HepG2 (cell line): ENCODE measurements at regions not wholly inside any gene's neighbourhood (a gene's known extent, or its start where the extent isn't known, plus 50 kb on each side); places are given as distances from the start of the nearest gene placed in this dataset.

ENCODE experiments used
- CTCF ChIP-seq: sonication (generic); formaldehyde crosslinking; IDR thresholded peaks from 2 replicates; pipeline ENCODE4 v1.5.0; 2020; ENCODE audit warnings: mild to moderate bottlenecking, missing genetic modification reagents, moderate library complexity
- E2F1 ChIP-seq: sonication (generic); formaldehyde crosslinking; IDR thresholded peaks from 2 replicates; pipeline ENCODE4 v1.5.0; 2020; ENCODE audit warnings: missing genetic modification reagents
- MED1 ChIP-seq: sonication (generic); formaldehyde crosslinking; IDR thresholded peaks from 2 replicates; pipeline ENCODE4 v1.4.0; 2020; ENCODE audit warnings: missing genetic modification reagents
- PHB2 ChIP-seq: fragments of 450-650 bp; IDR thresholded peaks from 2 replicates; pipeline ENCODE4 v1.6.1; 2018; ENCODE audit not compliant: partially characterized antibody
- POLR2A ChIP-seq, 2 experiments: IDR thresholded peaks; 2 replicates each; pipeline ENCODE4 v1.6.1; 2011; ENCODE audit warnings: low read depth in 2 of 2, low read length in 2 of 2, mild to moderate bottlenecking in 1 of 2, moderate library complexity in 1 of 2; ENCODE audit not compliant: insufficient read depth in 1 of 2
- POLR2AphosphoS2 ChIP-seq: IDR thresholded peaks from 2 replicates; pipeline ENCODE4 v1.6.1; 2011; ENCODE audit warnings: low read depth, low read length, improper control_type of control experiment
- ZNF280D ChIP-seq: sonication (generic); formaldehyde crosslinking; IDR thresholded peaks from 2 replicates; pipeline ENCODE4 v1.5.1; 2020; ENCODE audit warnings: mild to moderate bottlenecking, missing genetic modification reagents
- ZNF512 ChIP-seq: sonication (generic); formaldehyde crosslinking; IDR thresholded peaks from 2 replicates; pipeline ENCODE4 v1.4.0; 2020; ENCODE audit warnings: mild to moderate bottlenecking, missing genetic modification reagents
- ZNF747 ChIP-seq: sonication (generic); formaldehyde crosslinking; IDR thresholded peaks from 2 replicates; pipeline ENCODE4 v1.8.1; 2023; ENCODE audit warnings: missing genetic modification reagents, mild to moderate bottlenecking, borderline replicate concordance

- no peak for TF ChIP-seq POLR2A (IDR thresholded peaks at IDR 0.05; ENCODE audit: insufficient read depth in 1 of 2, low read depth in 2 of 2, low read length in 2 of 2)
- no peak for TF ChIP-seq POLR2AphosphoS2
- TF ChIP-seq ZNF747 (CRISPR knock-in tag): no peak
- no peak for TF ChIP-seq E2F1 (CRISPR knock-in tag)
- no peak for TF ChIP-seq ZNF280D
- TF ChIP-seq MED1: no peak
- TF ChIP-seq CTCF (CRISPR knock-in tag): no peak
- TF ChIP-seq ZNF512 (CRISPR knock-in tag): no peak
- no peak for TF ChIP-seq PHB2
Observed at GRCh38 chr21:20257052-20257740, 741.0 kb upstream of the NCAM2 start.
